ENCODE measurements at regions not wholly inside any gene's neighbourhood (a gene's known extent, or its start where the extent isn't known, plus 50 kb on each side); places are given as distances from the start of the nearest gene placed in this dataset.

GRCh38 chr10:94146313-94146712 is 152.6 kb downstream of the PLCE1 start:
- CTCF ChIA-PET, result no interaction called here

GRCh38 chr10:94146746-94147145 is 153.0 kb downstream of the PLCE1 start:
- Histone ChIP-seq H3K4me3 (ENCODE audit: low read depth, low read length) (no peak overlapping the region), H3K9me3 (ENCODE audit: control insufficient read depth, insufficient read depth, low read depth, low read length) (no peaks in the 10 kb centered on the region), H3K4me1 (ENCODE audit: control insufficient read depth, insufficient read depth, low read length) (no peaks in the 10 kb centered on the region), H3K36me3 (ENCODE audit: control insufficient read depth in 2 of 2, insufficient read depth in 1 of 2, low read length in 2 of 2) (no peaks in the 10 kb centered on the region), H3K27ac (ENCODE audit: extremely low read depth, low read depth, low read length) (no peak overlapping the region)
- POLR2A ChIA-PET, result no interaction called here
- CTCF ChIA-PET, result no interaction called here
- TF ChIP-seq KLF10 (tag by site-specific recombination; IDR thresholded peaks at IDR 0.05) (no peak), YY2 (tag by site-specific recombination; IDR thresholded peaks at IDR 0.05) (no peak), EGR2 (tag by site-specific recombination; IDR thresholded peaks at IDR 0.05; ENCODE audit: low read depth) (no peak), HOXD13 (CRISPR knock-in tag; IDR thresholded peaks at IDR 0.05; ENCODE audit: borderline replicate concordance) (no peak), BCL11B (tag by site-specific recombination; IDR thresholded peaks at IDR 0.05; ENCODE audit: low read depth) (no peak), ZNF311 (tag by site-specific recombination; IDR thresholded peaks at IDR 0.05; ENCODE audit: borderline replicate concordance) (no peak), ZNF707 (tag by site-specific recombination; IDR thresholded peaks at IDR 0.05) (no peak), ZSCAN16 (tag by site-specific recombination; IDR thresholded peaks at IDR 0.05) (no peak)

More at GRCh38 chr10:94146313-94146712, 152.6 kb downstream of the PLCE1 start:
- H3K4me3 ChIP-seq (ENCODE audit: low read depth, low read length), result no peak overlapping the region
- no peaks in the 10 kb centered on the region for H3K4me1 ChIP-seq (ENCODE audit: control insufficient read depth, insufficient read depth, low read length)
- H3K27ac ChIP-seq (ENCODE audit: extremely low read depth, low read depth, low read length), result no peak overlapping the region
- H3K9me3 ChIP-seq (ENCODE audit: control insufficient read depth, insufficient read depth, low read depth, low read length), result no peaks in the 10 kb centered on the region
- no peak for TF ChIP-seq ZNF394 (tag by site-specific recombination; IDR thresholded peaks at IDR 0.05; ENCODE audit: borderline replicate concordance)
- TF ChIP-seq ZNF138 (tag by site-specific recombination; IDR thresholded peaks at IDR 0.05; ENCODE audit: borderline replicate concordance), result no peak
- no peak for TF ChIP-seq ZNF155 (tag by site-specific recombination; IDR thresholded peaks at IDR 0.05)
- TF ChIP-seq ZSCAN5A (tag by site-specific recombination; IDR thresholded peaks at IDR 0.05), result no peak
- TF ChIP-seq ZNF174 (tag by site-specific recombination; IDR thresholded peaks at IDR 0.05), result no peak
- no peak for TF ChIP-seq ELK4 (IDR thresholded peaks at IDR 0.05; ENCODE audit: borderline replicate concordance, low read depth, low read length)
- no peak for TF ChIP-seq KLF16 (tag by site-specific recombination; IDR thresholded peaks at IDR 0.05)
- no peak for TF ChIP-seq ZSCAN4 (tag by site-specific recombination; IDR thresholded peaks at IDR 0.05)
- TF ChIP-seq ZNF707 (tag by site-specific recombination; IDR thresholded peaks at IDR 0.05), result no peak
- no peak for TF ChIP-seq KLF1 (tag by site-specific recombination; IDR thresholded peaks at IDR 0.05)
- H3K36me3 ChIP-seq (ENCODE audit: control insufficient read depth in 2 of 2, insufficient read depth in 1 of 2, low read length in 2 of 2), result no peaks in the 10 kb centered on the region
- POLR2A ChIA-PET, result no interaction called here

- Histone ChIP-seq H3K9me3 (ENCODE audit: control insufficient read depth, insufficient read depth, low read depth, low read length) (no peaks in the 10 kb centered on the region), H3K4me1 (ENCODE audit: control insufficient read depth, insufficient read depth, low read length) (no peaks in the 10 kb centered on the region), H3K4me3 (ENCODE audit: low read depth, low read length) (no peak overlapping the region), H3K36me3 (ENCODE audit: control insufficient read depth in 2 of 2, insufficient read depth in 1 of 2, low read length in 2 of 2) (no peaks in the 10 kb centered on the region), H3K27ac (ENCODE audit: extremely low read depth, low read depth, low read length) (no peak overlapping the region)
- ChIA-PET POLR2A (no interaction called here), CTCF (interaction anchor here (0.6 kb wide), 1 partner anchor 25 kb away, joined by 3 read pairs; no protein-coding TSS in a partner anchor)
- TF ChIP-seq ZNF621 (tag by site-specific recombination; IDR thresholded peaks at IDR 0.05), result no peak
- TF ChIP-seq ZNF48 (tag by site-specific recombination; IDR thresholded peaks at IDR 0.05), result no peak
- TF ChIP-seq ZNF548 (tag by site-specific recombination; IDR thresholded peaks at IDR 0.05), result no peak
- TF ChIP-seq PRDM6 (tag by site-specific recombination; IDR thresholded peaks at IDR 0.05), result no peak
- no peak for TF ChIP-seq ZNF211 (tag by site-specific recombination; IDR thresholded peaks at IDR 0.05; ENCODE audit: low read depth)
- TF ChIP-seq ZBTB1 (tag by site-specific recombination; IDR thresholded peaks at IDR 0.05), result no peak
- no peak for TF ChIP-seq WT1 (tag by site-specific recombination; IDR thresholded peaks at IDR 0.05)
- TF ChIP-seq GLIS2 (tag by site-specific recombination; IDR thresholded peaks at IDR 0.05), result no peak
- TF ChIP-seq ZNF837 (tag by site-specific recombination; IDR thresholded peaks at IDR 0.05), result no peak
- no peak for TF ChIP-seq ZNF561 (tag by site-specific recombination; IDR thresholded peaks at IDR 0.05; ENCODE audit: borderline replicate concordance)
- TF ChIP-seq ZNF571 (tag by site-specific recombination; IDR thresholded peaks at IDR 0.05), result no peak
Measured at GRCh38 chr10:94149702-94150101, 156.0 kb downstream of the PLCE1 start.

All from HEK293 (cell line).